NCI-H526 (cell line): ENCODE measurements at regions not wholly inside any gene's neighbourhood (a gene's known extent, or its start where the extent isn't known, plus 50 kb on each side); places are given as distances from the start of the nearest gene placed in this dataset.
"Not testable (repeated sequence)": the region's sequence is repeated elsewhere in the genome, so short reads cannot be mapped to it uniquely, and the experiment has no call there.

Experiments used
- DNase-seq, 2 experiments: peaks; one replicate each; lab custom pipeline; 2025; lab: John Stamatoyannopoulos, UW

DNA sequence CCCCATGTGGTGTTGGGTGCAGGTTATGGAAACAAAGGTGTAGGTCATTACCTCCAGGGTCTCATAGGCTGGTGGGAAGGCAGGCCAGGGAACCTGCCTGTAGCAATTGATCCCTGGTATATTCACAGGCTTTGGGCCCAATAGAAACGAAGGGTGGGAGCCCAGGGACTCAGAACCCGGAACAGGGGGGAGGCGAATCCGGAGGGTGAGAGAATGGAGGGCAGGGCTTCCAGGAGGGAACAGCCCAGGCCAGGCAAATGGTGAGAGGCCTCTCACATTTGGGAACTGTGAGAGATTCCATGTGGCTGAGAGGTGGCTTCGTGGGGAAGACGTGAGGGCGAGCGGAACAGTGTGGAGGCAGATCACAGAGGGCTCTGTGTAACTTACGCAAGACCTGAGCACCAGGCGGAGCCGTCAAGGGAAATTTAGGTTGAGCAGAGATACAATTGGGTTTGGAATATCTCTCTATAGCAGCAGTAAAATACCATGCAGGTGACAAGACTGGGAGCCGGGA is 267.1 kb downstream of the ERMARD start:
- DNase-seq: no peak

DNA sequence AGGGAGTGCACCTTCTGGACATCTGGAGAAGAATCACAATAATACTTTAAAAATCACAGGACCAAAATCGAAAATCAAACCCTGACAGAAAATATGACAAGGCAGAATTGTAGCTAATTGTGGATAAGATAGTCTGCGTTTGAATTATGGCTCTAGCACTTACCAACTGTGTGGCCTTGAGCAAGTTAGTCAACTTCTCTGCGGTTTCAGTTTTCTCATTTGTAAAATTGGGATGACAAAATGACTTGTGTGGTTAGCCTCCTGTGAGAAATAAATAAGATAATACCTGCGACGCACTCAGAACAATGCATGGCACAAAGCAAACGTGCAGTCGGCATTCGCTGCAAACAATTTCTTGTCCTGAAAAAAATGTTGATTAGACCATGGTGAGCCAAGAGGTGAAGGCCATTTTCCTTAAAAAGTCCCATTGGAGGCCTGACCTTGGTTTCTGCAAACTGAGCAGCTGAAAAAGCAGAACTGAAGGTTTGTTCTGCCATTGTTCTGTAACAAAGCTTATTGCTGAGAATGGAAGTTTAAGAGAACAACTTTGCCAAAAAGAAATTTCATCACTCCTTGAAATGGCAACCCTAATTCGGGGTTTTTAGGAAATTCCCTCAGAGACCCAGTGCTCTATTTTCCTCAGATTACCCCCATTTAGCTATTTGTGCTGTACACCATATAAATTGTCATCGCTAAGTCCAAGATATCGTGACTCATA is 266.3 kb downstream of the ERMARD start:
- no peak for DNase-seq

GRCh38 chr6:170013815-170014214 is 262.4 kb downstream of the ERMARD start:
- DNase-seq: no peak

- no peak for DNase-seq
Measured at GRCh38 chr6:170012037-170012330, 260.6 kb downstream of the ERMARD start.

DNA sequence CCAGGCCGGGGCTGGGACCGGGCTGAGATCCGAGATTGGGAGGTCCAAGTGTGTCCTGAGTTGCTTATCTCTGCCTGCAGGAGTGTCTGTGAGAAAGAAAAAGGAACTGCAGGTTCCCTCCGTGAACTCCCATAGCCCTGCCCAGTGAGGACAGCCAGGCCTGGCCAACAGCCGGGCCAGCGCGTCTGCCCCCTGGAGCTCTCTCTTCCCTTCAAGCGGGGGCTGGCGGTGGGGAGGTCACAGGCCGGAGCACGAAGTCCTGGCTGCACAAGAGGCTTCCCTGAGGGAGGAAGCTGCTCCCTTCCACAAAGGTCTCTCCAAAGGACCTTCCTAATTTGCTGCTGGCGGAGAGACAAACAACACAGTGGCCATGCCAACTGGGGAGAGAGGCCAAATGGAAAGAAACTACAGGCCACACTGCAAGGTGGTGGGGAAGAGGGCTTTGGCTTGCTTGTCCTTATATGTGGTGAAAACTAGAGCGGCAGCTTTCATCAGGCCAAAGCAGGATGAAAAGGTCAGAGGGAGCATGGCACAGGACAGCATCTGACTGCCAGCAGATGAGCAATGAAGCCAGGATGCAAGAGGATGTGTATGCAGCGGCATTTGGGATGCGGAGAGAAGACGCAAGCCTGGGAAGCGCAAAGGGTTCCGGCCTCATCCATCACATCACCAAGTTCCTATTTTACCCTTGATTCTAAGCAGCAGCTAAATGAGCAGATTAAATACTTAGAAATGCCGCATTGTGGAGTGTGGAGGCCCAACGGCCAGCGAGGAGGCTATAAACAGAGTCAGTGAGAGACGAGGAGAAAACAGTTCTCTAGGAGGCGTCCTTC is 260.0 kb downstream of the ERMARD start:
- no peak for DNase-seq

- DNase-seq: no peak
Measured at GRCh38 chr6:170010665-170011203, 259.3 kb downstream of the ERMARD start.

DNA sequence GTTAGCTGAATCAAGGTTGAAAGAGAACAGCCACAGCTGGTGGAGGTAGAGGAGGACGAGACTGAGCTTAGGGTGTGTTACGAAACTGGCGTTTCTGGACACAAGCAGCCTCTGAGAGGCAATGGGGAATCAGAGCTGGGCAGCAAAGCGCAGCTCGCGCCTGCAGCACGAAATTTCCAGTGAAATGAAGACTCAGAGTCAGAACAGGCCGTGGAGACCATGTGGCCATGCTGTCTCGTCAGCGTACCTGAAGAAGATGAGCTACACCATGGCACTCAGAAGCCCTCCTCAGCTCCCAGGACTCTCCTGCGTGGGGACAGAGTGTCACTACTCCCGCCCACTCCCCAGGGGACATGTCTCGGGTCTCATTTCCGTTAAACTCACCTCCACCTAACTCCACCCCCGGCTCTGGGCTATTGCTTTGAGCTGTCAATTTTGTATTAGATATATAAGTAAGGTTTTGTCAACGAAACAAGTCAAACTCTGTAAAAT is 256.9 kb downstream of the ERMARD start:
- no peak for DNase-seq

DNA sequence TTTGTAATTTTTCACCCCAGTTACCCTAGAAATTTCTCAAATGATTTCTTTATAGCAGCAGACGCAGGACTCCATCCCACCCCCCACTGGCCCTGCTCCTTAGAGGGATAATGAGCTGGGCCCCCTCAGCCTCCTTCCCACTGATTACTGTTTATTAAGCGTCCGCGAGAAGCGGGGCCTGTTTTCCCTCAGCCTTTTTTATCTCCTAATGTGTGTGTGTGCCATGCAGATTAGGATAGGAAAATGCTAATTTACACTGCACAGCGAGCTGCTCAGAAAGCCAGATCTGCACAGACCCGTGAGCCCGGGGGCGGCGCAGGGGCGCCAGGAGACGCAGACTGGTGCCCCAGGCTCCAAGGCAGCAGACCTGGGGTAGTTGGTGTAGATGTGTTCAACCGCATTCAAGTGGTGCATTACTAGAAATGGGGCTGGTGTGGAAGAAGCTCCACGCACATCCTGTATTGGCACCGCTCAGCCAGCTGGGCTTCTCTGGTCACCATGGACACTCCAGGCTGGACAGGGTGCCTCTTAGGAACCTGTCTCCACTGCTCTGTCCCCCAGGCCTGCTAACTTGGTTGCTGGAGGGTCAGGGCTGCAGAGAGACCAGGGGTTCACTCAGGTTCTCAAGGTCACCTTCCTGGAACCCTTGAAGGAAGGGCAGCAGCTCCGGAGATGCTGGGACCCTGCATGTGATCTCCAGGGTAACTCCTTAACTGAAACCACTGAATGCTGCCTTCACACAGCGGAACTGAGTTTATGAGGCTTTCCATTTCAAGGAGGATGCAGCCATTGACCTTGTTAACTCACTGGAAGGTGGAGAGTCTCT is 256.3 kb downstream of the ERMARD start:
- DNase-seq: peak; percentile 39 to 79

DNA sequence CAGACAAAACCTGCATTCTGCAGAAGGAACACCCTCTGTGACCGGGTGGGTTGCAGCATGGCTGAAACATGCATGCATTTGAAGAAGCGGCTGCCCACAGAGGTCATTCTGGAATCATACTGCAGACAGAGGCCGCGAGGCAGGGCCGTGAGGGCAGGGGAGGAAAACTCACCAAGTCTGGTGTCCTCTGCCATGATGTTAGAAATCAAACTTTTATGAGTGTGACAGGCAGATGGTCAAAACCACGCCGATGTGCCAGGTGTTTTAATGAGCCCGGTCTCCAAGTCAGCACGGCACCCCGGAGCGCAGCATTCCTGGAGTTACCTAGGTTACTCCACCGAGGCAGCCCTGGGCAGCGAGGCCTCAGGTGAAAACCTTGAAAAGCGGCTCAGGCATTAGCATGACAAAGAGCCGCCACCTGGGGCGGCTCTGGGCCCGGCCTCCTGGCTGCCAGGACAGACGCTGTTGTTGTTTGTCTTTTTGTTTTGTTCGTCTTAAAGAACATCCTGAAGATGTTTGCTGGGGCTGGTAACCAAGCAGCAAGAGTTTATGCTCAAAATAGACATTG is 255.6 kb downstream of the ERMARD start:
- DNase-seq: peak; percentile 34 to 58

DNA sequence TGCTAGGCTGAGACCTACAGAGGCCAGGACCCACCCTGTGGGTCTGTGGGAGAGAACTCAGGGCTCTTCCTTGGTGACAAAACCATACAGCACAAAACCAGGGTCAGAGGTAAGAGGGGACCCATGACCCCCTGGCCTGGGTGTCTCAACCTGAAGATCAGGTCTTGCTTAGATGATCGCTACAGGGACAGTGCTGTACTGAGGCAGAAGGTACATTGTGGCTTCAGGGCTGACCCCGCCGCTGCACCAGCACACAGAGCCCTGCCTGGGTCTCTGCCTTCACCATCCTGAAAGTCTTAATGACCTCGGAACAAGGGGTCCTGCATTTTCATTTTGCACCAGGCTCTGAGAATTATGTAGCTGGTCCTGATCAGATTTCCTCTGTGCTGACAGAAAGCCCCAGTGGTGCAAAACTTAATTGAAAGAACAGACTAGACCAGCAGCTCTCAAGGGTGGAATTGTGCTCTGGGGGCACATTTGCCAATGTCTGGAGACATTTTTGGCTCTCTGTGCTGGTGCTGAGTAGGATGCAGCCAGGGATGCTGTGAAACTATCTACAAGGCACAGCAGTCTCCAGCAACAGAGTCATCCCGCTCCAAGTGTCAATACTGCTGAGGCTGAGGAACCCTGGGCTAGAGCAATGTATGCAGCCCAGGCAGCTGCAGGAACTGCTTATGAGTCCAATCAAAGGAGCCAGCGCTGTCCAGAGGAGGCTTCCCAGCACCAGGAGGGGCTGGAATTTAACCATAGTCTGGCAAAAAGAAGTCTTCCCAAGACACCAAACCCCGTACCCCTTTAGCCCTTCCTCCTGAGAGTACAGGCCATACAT is 254.9 kb downstream of the ERMARD start:
- no peak for DNase-seq

- DNase-seq: no peak
Measured at GRCh38 chr6:170005665-170006064, 254.2 kb downstream of the ERMARD start.

GRCh38 chr6:170004585-170005210 is 253.3 kb downstream of the ERMARD start:
- DNase-seq: no peak

GRCh38 chr6:170003451-170004160 is 252.2 kb downstream of the ERMARD start:
- no peak for DNase-seq

- peak in 1 of 2 experiments; percentile 13 for DNase-seq
Measured at GRCh38 chr6:170003027-170003426, 251.6 kb downstream of the ERMARD start.

GRCh38 chr6:170001782-170002181 is 250.4 kb downstream of the ERMARD start:
- not testable (repeated sequence) for DNase-seq

GRCh38 chr6:170000071-170000843 is 248.8 kb downstream of the ERMARD start:
- no peak for DNase-seq

- DNase-seq: no peak
Measured at GRCh38 chr6:169999367-169999766, 247.9 kb downstream of the ERMARD start.

GRCh38 chr6:169998457-169998856 is 247.0 kb downstream of the ERMARD start:
- DNase-seq: no peak

DNA sequence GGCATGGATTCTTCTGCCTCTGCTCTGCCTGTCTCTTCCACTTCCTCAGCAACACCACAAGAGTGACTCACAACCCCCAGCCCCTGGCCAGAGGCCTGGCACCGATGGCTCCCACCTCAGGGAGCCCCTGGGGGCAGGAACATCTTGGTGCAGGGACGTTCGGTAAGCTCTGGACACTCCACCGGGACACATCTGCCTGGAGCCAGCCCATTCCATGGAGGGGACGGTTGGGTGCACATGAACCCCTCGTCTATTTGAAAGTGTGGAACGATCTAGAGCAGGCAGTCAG is 246.5 kb downstream of the ERMARD start:
- no peak for DNase-seq
